ENCODE measurements at regions not wholly inside any gene's neighbourhood (a gene's known extent, or its start where the extent isn't known, plus 50 kb on each side); places are given as distances from the start of the nearest gene placed in this dataset.

GRCh38 chr6:104522533-104522932, 337.2 kb downstream of the HACE1 start:
- no peak overlapping the region for H3K4me3 ChIP-seq (ENCODE audit: low read depth in 2 of 2, low read length in 1 of 2)
- no peak overlapping the region for H3K27ac ChIP-seq (ENCODE audit: low read depth in 2 of 2, low read length in 1 of 2)
- no peaks in the 10 kb centered on the region for H3K27me3 ChIP-seq (ENCODE audit: insufficient read depth)
- no peaks in the 10 kb centered on the region for H3K79me2 ChIP-seq (ENCODE audit: insufficient read depth)
- H3K36me3 ChIP-seq (replicated peaks in 1 of 2; ENCODE audit: control insufficient read depth in 1 of 2, insufficient read depth in 2 of 2, low read length in 1 of 2), result no peaks in the 10 kb centered on the region
- H3F3A ChIP-seq (replicated peaks; ENCODE audit: insufficient read depth), result no peaks in the 10 kb centered on the region
- no peaks in the 10 kb centered on the region for H3K9me2 ChIP-seq
- H3K4me2 ChIP-seq, result no peak overlapping the region
- H2AFZ ChIP-seq (ENCODE audit: low read depth), result no peak overlapping the region
- ChIA-PET POLR2A (no interaction called here), CTCF (no interaction called here)
- peaks cover 0 to 3% of the 10 kb centered on the region in 2 experiments; a peak in 2 of 4 replicates for H3K4me1 ChIP-seq (ENCODE audit: control insufficient read depth in 1 of 2, insufficient read depth in 2 of 2, low read depth in 1 of 2, low read length in 1 of 2)
- 86% methylated on average over 6 of the region's 6 CpGs for WGBS (ENCODE audit: low lambda C conversion rate)
- no peaks in the 10 kb centered on the region for H3K9me3 ChIP-seq
- TF ChIP-seq IRF3 (IDR thresholded peaks at IDR 0.05; ENCODE audit: low read depth, low read length) (no peak), TEAD4 (IDR thresholded peaks at IDR 0.05; ENCODE audit: borderline replicate concordance, insufficient read depth) (no peak), EP300 (IDR thresholded peaks at IDR 0.05; ENCODE audit: borderline replicate concordance in 1 of 2, low read depth in 1 of 2, low read length in 1 of 2) (no peak), FOSL2 (IDR thresholded peaks at IDR 0.05; ENCODE audit: borderline replicate concordance, low read depth) (no peak), FOXJ3 (CRISPR knock-in tag; IDR thresholded peaks at IDR 0.05) (no peak), TAF1 (IDR thresholded peaks at IDR 0.05; ENCODE audit: borderline replicate concordance, low read depth, low read length) (no peak), SMC3 (IDR thresholded peaks at IDR 0.05; ENCODE audit: low read depth, low read length) (no peak), EZH2phosphoT487 (IDR thresholded peaks at IDR 0.05; ENCODE audit: borderline replicate concordance, low read depth) (no peak), TCF12 (IDR thresholded peaks at IDR 0.05) (no peak), REST (IDR thresholded peaks at IDR 0.05; ENCODE audit: low read depth, low read length) (no peak), MAX (IDR thresholded peaks at IDR 0.05; ENCODE audit: low read depth) (no peak)
- TF ChIP-seq, protein P1, sequence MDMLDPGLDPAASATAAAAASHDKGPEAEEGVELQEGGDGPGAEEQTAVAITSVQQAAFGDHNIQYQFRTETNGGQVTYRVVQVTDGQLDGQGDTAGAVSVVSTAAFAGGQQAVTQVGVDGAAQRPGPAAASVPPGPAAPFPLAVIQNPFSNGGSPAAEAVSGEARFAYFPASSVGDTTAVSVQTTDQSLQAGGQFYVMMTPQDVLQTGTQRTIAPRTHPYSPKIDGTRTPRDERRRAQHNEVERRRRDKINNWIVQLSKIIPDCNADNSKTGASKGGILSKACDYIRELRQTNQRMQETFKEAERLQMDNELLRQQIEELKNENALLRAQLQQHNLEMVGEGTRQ (IDR thresholded peaks at IDR 0.05; ENCODE audit: borderline replicate concordance, low read depth, low read length), result no peak
- no peaks in the 10 kb centered on the region for H4K20me1 ChIP-seq (ENCODE audit: insufficient read depth)
- no peak overlapping the region for H3K9ac ChIP-seq
- no peak for DNase-seq
